Activated naive CD8-positive, alpha-beta T cell treated with anti-CD3 and anti-CD28 coated beads, Interleukin-2, amount 50 U/mL, for 24 hours (primary cell): ENCODE measurements at regions not wholly inside any gene's neighbourhood (a gene's known extent, or its start where the extent isn't known, plus 50 kb on each side); places are given as distances from the start of the nearest gene placed in this dataset.
A peak's percentile ranks its signal among the peaks of the same experiment; 100 is the strongest.
"Not testable (repeated sequence)": the region's sequence is repeated elsewhere in the genome, so short reads cannot be mapped to it uniquely, and the experiment has no call there.

Source experiments
- ATAC-seq: fragments of 150-1000 bp; cut with Tn5 transposase; one replicate; pipeline ENCODE4 v1.10.0; 2021
- DNase-seq: peaks from one replicate; pipeline ENCODE4 v3.0.0; 2021
- H3K27ac Mint-ChIP-seq: one replicate; pipeline ENCODE4 v1.8.0; 2021; ENCODE audit warnings: mild to moderate bottlenecking, mixed read lengths
- H3K27me3 Mint-ChIP-seq: one replicate; pipeline ENCODE4 v1.8.0; 2021; ENCODE audit warnings: mixed read lengths
- H3K36me3 Mint-ChIP-seq: one replicate; pipeline ENCODE4 v1.8.0; 2021; ENCODE audit warnings: low read depth, mixed read lengths
- H3K4me1 Mint-ChIP-seq: one replicate; pipeline ENCODE4 v1.8.0; 2021; ENCODE audit warnings: mixed read lengths
- H3K4me3 Mint-ChIP-seq: one replicate; pipeline ENCODE4 v1.8.0; 2021; ENCODE audit warnings: mild to moderate bottlenecking, moderate library complexity, mixed read lengths
- H3K9me3 Mint-ChIP-seq: one replicate; pipeline ENCODE4 v1.8.0; 2021; ENCODE audit warnings: mixed read lengths

GRCh38 chr20:52064931-52065330, 126.6 kb downstream of the ZFP64 start:
- Mint-ChIP-seq H3K36me3 (no peaks in the 10 kb centered on the region), H3K27me3 (no peaks in the 10 kb centered on the region), H3K27ac (no peak overlapping the region), H3K4me3 (no peak overlapping the region), H3K4me1 (no peaks in the 10 kb centered on the region), H3K9me3 (no peaks in the 10 kb centered on the region)
- ATAC-seq (no peak), DNase-seq (no peak)

- no peaks in the 10 kb centered on the region for H3K9me3 Mint-ChIP-seq
- no peaks in the 10 kb centered on the region for H3K36me3 Mint-ChIP-seq
- no peaks in the 10 kb centered on the region for H3K27me3 Mint-ChIP-seq
- ATAC-seq (no peak), DNase-seq (no peak)
- no peak overlapping the region for H3K27ac Mint-ChIP-seq
- H3K4me1 Mint-ChIP-seq = no peaks in the 10 kb centered on the region
- no peak overlapping the region for H3K4me3 Mint-ChIP-seq
These were observed 128.9 kb downstream of the ZFP64 start for GRCh38 chr20:52062452-52063209.

GRCh38 chr20:52060794-52061714, 130.5 kb downstream of the ZFP64 start:
- Mint-ChIP-seq H3K36me3 (peaks cover 8% of the 10 kb centered on the region), H3K9me3 (peaks cover 9% of the 10 kb centered on the region), H3K4me3 (no peak overlapping the region), H3K4me1 (peaks cover 4% of the 10 kb centered on the region), H3K27me3 (peaks cover 2% of the 10 kb centered on the region), H3K27ac (no peak overlapping the region)
- DNase-seq = no peak
- no peak for ATAC-seq

- peaks cover 11% of the 10 kb centered on the region for H3K36me3 Mint-ChIP-seq
- not testable (repeated sequence) for ATAC-seq, DNase-seq, H3K27me3 Mint-ChIP-seq, H3K4me1 Mint-ChIP-seq, H3K27ac Mint-ChIP-seq, H3K4me3 Mint-ChIP-seq
- H3K9me3 Mint-ChIP-seq = peaks cover 15% of the 10 kb centered on the region
These were observed 134.4 kb downstream of the ZFP64 start for GRCh38 chr20:52057133-52057532.

GRCh38 chr20:52056203-52057062, 135.1 kb downstream of the ZFP64 start:
- peaks cover 15% of the 10 kb centered on the region for H3K9me3 Mint-ChIP-seq
- no peak for DNase-seq
- H3K4me3 Mint-ChIP-seq = no peak overlapping the region
- peaks cover 11% of the 10 kb centered on the region for H3K36me3 Mint-ChIP-seq
- H3K27ac Mint-ChIP-seq = no peak overlapping the region
- no peak for ATAC-seq
- peaks cover 8% of the 10 kb centered on the region for H3K4me1 Mint-ChIP-seq
- peaks cover 2% of the 10 kb centered on the region for H3K27me3 Mint-ChIP-seq

GRCh38 chr20:52054123-52054522, 137.5 kb downstream of the ZFP64 start:
- Mint-ChIP-seq H3K27ac (no peak overlapping the region), H3K4me3 (no peak overlapping the region), H3K9me3 (peaks cover 15% of the 10 kb centered on the region), H3K4me1 (peaks cover 17% of the 10 kb centered on the region), H3K36me3 (peaks cover 11% of the 10 kb centered on the region), H3K27me3 (peaks cover 5% of the 10 kb centered on the region)
- no peak for DNase-seq
- peak; percentile 63 for ATAC-seq

GRCh38 chr20:52049001-52049731, 142.4 kb downstream of the ZFP64 start:
- ATAC-seq = no peak
- no peak overlapping the region for H3K4me3 Mint-ChIP-seq
- no peaks in the 10 kb centered on the region for H3K36me3 Mint-ChIP-seq
- peaks cover 8% of the 10 kb centered on the region for H3K27me3 Mint-ChIP-seq
- H3K27ac Mint-ChIP-seq = peak overlapping the region; percentile 93
- peaks cover 4% of the 10 kb centered on the region for H3K9me3 Mint-ChIP-seq
- DNase-seq = no peak
- peaks cover 47% of the 10 kb centered on the region for H3K4me1 Mint-ChIP-seq

GRCh38 chr20:52047811-52048764, 143.5 kb downstream of the ZFP64 start:
- DNase-seq (peak; percentile 59), ATAC-seq (peak; percentile 92)
- Mint-ChIP-seq H3K27ac (peak overlapping the region; percentile 93), H3K9me3 (peaks cover 4% of the 10 kb centered on the region), H3K27me3 (peaks cover 9% of the 10 kb centered on the region), H3K36me3 (no peaks in the 10 kb centered on the region), H3K4me1 (peaks cover 45% of the 10 kb centered on the region), H3K4me3 (peak overlapping the region; percentile 60)

- peaks cover 2% of the 10 kb centered on the region for H3K27me3 Mint-ChIP-seq
- H3K4me3 Mint-ChIP-seq = no peak overlapping the region
- H3K27ac Mint-ChIP-seq = no peak overlapping the region
- no peaks in the 10 kb centered on the region for H3K36me3 Mint-ChIP-seq
- H3K9me3 Mint-ChIP-seq = peaks cover 4% of the 10 kb centered on the region
- H3K4me1 Mint-ChIP-seq = peaks cover 14% of the 10 kb centered on the region
- DNase-seq = no peak
- ATAC-seq = no peak
These were observed 149.6 kb downstream of the ZFP64 start for GRCh38 chr20:52041966-52042365.

GRCh38 chr20:52039790-52040189, 151.8 kb downstream of the ZFP64 start:
- ATAC-seq = no peak
- DNase-seq = no peak
- peaks cover 2% of the 10 kb centered on the region for H3K27me3 Mint-ChIP-seq
- H3K4me1 Mint-ChIP-seq = no peaks in the 10 kb centered on the region
- H3K4me3 Mint-ChIP-seq = no peak overlapping the region
- H3K27ac Mint-ChIP-seq = no peak overlapping the region
- no peaks in the 10 kb centered on the region for H3K9me3 Mint-ChIP-seq
- no peaks in the 10 kb centered on the region for H3K36me3 Mint-ChIP-seq

- H3K36me3 Mint-ChIP-seq, H3K9me3 Mint-ChIP-seq, H3K27me3 Mint-ChIP-seq, H3K4me3 Mint-ChIP-seq, H3K27ac Mint-ChIP-seq, ATAC-seq, DNase-seq, H3K4me1 Mint-ChIP-seq: not testable (repeated sequence)
These were observed 152.9 kb downstream of the ZFP64 start for GRCh38 chr20:52038632-52039031.

- no peak for DNase-seq
- Mint-ChIP-seq H3K27me3 (no peaks in the 10 kb centered on the region), H3K4me3 (no peak overlapping the region), H3K4me1 (no peaks in the 10 kb centered on the region), H3K27ac (no peak overlapping the region), H3K36me3 (no peaks in the 10 kb centered on the region), H3K9me3 (no peaks in the 10 kb centered on the region)
- no peak for ATAC-seq
These were observed 154.2 kb downstream of the ZFP64 start for GRCh38 chr20:52037370-52037769.

GRCh38 chr20:52035977-52036376, 155.6 kb downstream of the ZFP64 start:
- no peaks in the 10 kb centered on the region for H3K27me3 Mint-ChIP-seq
- no peak for ATAC-seq
- H3K4me1 Mint-ChIP-seq = peaks cover 14% of the 10 kb centered on the region
- no peak overlapping the region for H3K27ac Mint-ChIP-seq
- H3K9me3 Mint-ChIP-seq = no peaks in the 10 kb centered on the region
- no peak for DNase-seq
- no peaks in the 10 kb centered on the region for H3K36me3 Mint-ChIP-seq
- no peak overlapping the region for H3K4me3 Mint-ChIP-seq
